Glutamatergic neuron (in vitro differentiated cells): ENCODE measurements at regions not wholly inside any gene's neighbourhood (a gene's known extent, or its start where the extent isn't known, plus 50 kb on each side); places are given as distances from the start of the nearest gene placed in this dataset.

Experiments
- DNase-seq: peaks from one replicate; pipeline ENCODE4 v3.0.0; 2022
- H3K27ac Mint-ChIP-seq: one replicate; pipeline ENCODE4 v1.8.0; 2020; ENCODE audit warnings: mild to moderate bottlenecking, mixed read lengths, inconsistent platforms; ENCODE audit not compliant: unreplicated experiment
- H3K27me3 Mint-ChIP-seq: one replicate; pipeline ENCODE4 v1.8.0; 2020; ENCODE audit warnings: mild to moderate bottlenecking, moderate library complexity, mixed read lengths, inconsistent platforms; ENCODE audit not compliant: unreplicated experiment
- H3K36me3 Mint-ChIP-seq: one replicate; pipeline ENCODE4 v1.8.0; 2020; ENCODE audit warnings: mild to moderate bottlenecking, mixed read lengths, inconsistent platforms; ENCODE audit not compliant: unreplicated experiment
- H3K4me1 Mint-ChIP-seq: one replicate; pipeline ENCODE4 v1.8.0; 2020; ENCODE audit warnings: mild to moderate bottlenecking, low read depth, mixed read lengths, inconsistent platforms; ENCODE audit not compliant: unreplicated experiment
- H3K4me3 Mint-ChIP-seq: one replicate; pipeline ENCODE4 v1.8.0; 2020; ENCODE audit warnings: mild to moderate bottlenecking, mixed read lengths, inconsistent platforms; ENCODE audit not compliant: unreplicated experiment
- H3K9me3 Mint-ChIP-seq: one replicate; pipeline ENCODE4 v1.8.0; 2020; ENCODE audit warnings: mild to moderate bottlenecking, moderate library complexity, mixed read lengths, inconsistent platforms; ENCODE audit not compliant: unreplicated experiment
- CTCF ChIP-seq: fragments of 200-600 bp; sonication (generic); IDR thresholded peaks from one replicate; pipeline ENCODE4 v1.5.0; 2021; ENCODE audit not compliant: partially characterized antibody, unreplicated experiment

DNA sequence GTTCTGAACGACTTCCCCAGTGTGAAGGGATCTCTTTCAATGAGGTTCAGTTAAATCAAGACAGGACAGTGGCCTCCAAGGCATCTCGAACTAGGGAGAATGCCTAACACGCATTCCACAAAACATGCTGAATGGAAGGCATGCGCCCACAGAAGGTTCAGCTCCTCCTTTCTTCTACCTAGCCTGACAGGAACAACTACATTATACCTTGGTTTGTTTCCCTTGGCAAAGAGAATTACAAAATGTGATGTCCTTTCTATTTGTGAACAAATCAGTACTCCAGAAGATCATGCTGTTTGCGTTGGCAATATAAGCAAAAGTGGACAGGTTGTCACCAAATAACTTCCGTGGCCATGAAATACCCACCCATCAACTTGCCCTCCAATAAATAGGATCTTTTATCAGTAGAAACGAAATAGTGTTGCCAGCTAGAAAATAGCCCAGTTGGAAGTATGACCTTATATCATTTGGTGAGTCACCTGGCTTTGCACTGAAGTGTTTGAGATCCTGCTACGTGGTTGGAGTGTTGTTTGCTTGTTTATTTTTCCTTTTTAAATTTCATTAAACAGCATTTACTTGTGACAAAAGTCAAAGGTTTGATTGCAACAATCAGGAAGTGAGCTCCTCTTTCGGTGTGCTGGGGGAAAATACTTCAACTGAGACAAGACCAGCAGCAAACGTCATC, 117.0 kb upstream of the FAM204A start:
- Mint-ChIP-seq H3K27me3 (no peaks in the 10 kb centered on the region), H3K4me1 (no peaks in the 10 kb centered on the region), H3K4me3 (no peak overlapping the region), H3K27ac (no peak overlapping the region), H3K36me3 (no peaks in the 10 kb centered on the region), H3K9me3 (no peaks in the 10 kb centered on the region)
- no peak for DNase-seq
- TF ChIP-seq CTCF = no peak

DNA sequence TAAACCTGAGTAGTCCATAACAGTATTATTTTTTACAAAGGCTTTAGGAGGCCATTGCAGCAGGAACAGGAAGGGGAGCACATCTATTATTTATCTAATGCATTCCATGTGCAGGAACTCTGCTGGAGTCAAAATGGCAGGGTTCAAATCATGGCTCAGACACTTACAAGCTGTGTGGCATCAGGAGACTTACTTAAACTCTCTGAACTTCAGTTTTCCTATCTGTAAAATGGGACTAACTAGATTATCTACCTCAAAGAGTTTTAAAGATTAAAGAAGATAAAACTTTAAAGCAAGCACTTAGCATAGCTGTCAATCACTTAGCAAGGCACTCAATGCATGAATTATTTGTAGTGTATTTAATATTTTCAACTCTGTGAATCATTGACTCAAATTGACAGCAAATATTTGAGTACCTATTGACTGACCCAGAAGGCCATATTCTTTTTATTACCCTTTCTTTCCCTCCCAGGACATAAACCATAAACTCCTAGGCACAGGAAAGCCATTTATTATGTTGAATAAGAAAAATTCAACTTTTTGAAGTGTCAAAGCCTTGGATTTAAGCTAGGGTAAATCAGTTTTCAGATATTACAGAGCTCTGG, 115.8 kb upstream of the FAM204A start:
- Mint-ChIP-seq H3K27me3 (no peaks in the 10 kb centered on the region), H3K4me1 (no peaks in the 10 kb centered on the region)

GRCh38 chr10:118455181-118455695, 113.1 kb upstream of the FAM204A start:
- no peak for TF ChIP-seq CTCF
- Mint-ChIP-seq H3K36me3 (peaks cover 6% of the 10 kb centered on the region), H3K4me1 (no peaks in the 10 kb centered on the region), H3K27me3 (no peaks in the 10 kb centered on the region), H3K9me3 (no peaks in the 10 kb centered on the region), H3K4me3 (no peak overlapping the region), H3K27ac (no peak overlapping the region)
- DNase-seq = no peak

More for the DNA sequence above, 115.8 kb upstream of the FAM204A start:
- Mint-ChIP-seq H3K4me3 (no peak overlapping the region), H3K9me3 (no peaks in the 10 kb centered on the region), H3K27ac (no peak overlapping the region), H3K36me3 (no peaks in the 10 kb centered on the region)
- no peak for DNase-seq
- TF ChIP-seq CTCF = no peak

DNA sequence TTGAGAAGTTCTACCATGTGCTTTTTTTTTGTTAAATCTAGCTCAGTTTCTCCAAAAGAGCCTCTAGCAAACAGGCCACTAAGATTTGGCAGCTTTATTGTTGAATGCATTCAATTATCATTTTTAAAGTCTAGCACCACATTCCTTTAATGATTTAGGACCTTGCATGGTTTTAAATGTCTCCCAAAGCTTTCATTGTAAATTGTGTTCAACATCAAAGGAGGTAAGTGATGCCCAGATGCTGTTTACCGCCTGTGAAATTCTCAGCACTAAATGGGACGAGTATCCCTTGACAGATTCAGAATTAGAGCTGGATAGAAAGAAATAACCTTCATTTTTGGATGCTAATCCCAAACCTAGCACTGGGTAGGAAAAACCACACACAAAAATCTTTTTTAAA, 112.1 kb upstream of the FAM204A start:
- Mint-ChIP-seq H3K4me1 (no peaks in the 10 kb centered on the region), H3K27me3 (no peaks in the 10 kb centered on the region), H3K9me3 (no peaks in the 10 kb centered on the region), H3K27ac (no peak overlapping the region), H3K4me3 (no peak overlapping the region), H3K36me3 (peaks cover 6% of the 10 kb centered on the region)
- DNase-seq = no peak
- TF ChIP-seq CTCF = no peak

GRCh38 chr10:118452098-118452497, 110.0 kb upstream of the FAM204A start:
- H3K4me1 Mint-ChIP-seq = no peaks in the 10 kb centered on the region
- TF ChIP-seq CTCF = no peak
- no peak overlapping the region for H3K4me3 Mint-ChIP-seq
- H3K9me3 Mint-ChIP-seq = no peaks in the 10 kb centered on the region
- H3K36me3 Mint-ChIP-seq = peaks cover 6% of the 10 kb centered on the region
- DNase-seq = no peak
- no peaks in the 10 kb centered on the region for H3K27me3 Mint-ChIP-seq
- no peak overlapping the region for H3K27ac Mint-ChIP-seq
